Embryonic facial prominence (tissue), 1 donor: ENCODE measurements at regions not wholly inside any gene's neighbourhood (a gene's known extent, or its start where the extent isn't known, plus 50 kb on each side); places are given as distances from the start of the nearest gene placed in this dataset.
"Not testable (repeated sequence)": the region's sequence is repeated elsewhere in the genome, so short reads cannot be mapped to it uniquely, and the experiment has no call there.

Experiments
- DNase-seq: peaks from one replicate; pipeline ENCODE4 v3.0.0-alpha.2; 2016; ENCODE audit errors: extremely low spot score

- DNase-seq: not testable (repeated sequence)
These were observed 155.5 kb upstream of the FOXQ1 start for GRCh38 chr6:1156411-1156810.

- DNase-seq: no peak
These were observed 158.1 kb upstream of the FOXQ1 start for GRCh38 chr6:1153696-1154245.

GRCh38 chr6:1146500-1146899 is 165.4 kb upstream of the FOXQ1 start:
- DNase-seq: no peak

- no peak for DNase-seq
These were observed 166.1 kb upstream of the FOXQ1 start for GRCh38 chr6:1145768-1146218.

GRCh38 chr6:1144842-1145767 is 166.8 kb upstream of the FOXQ1 start:
- DNase-seq: peak; percentile 29

GRCh38 chr6:1143655-1144054 is 168.2 kb upstream of the FOXQ1 start:
- DNase-seq: no peak

- DNase-seq: no peak
These were observed 172.6 kb upstream of the FOXQ1 start for GRCh38 chr6:1139155-1139890.

GRCh38 chr6:1137849-1138248 is 174.0 kb upstream of the FOXQ1 start:
- DNase-seq: no peak

GRCh38 chr6:1136827-1137226 is 175.1 kb upstream of the FOXQ1 start:
- DNase-seq: no peak

- no peak for DNase-seq
These were observed 175.5 kb upstream of the FOXQ1 start for GRCh38 chr6:1136415-1136774.

GRCh38 chr6:1135726-1136414 is 176.0 kb upstream of the FOXQ1 start:
- DNase-seq: no peak

GRCh38 chr6:1131285-1132079 is 180.4 kb upstream of the FOXQ1 start:
- DNase-seq: no peak

GRCh38 chr6:1130709-1131108 is 181.2 kb upstream of the FOXQ1 start:
- no peak for DNase-seq

GRCh38 chr6:1129131-1129530 is 182.8 kb upstream of the FOXQ1 start:
- DNase-seq: peak; percentile 53

- DNase-seq: no peak
These were observed 184.2 kb upstream of the FOXQ1 start for GRCh38 chr6:1127597-1128288.

GRCh38 chr6:1127129-1127528 is 184.8 kb upstream of the FOXQ1 start:
- DNase-seq: no peak

GRCh38 chr6:1126036-1126435 is 185.9 kb upstream of the FOXQ1 start:
- no peak for DNase-seq

GRCh38 chr6:1125297-1125696 is 186.6 kb upstream of the FOXQ1 start:
- no peak for DNase-seq

- no peak for DNase-seq
These were observed 187.0 kb upstream of the FOXQ1 start for GRCh38 chr6:1124885-1125284.
